ENCODE measurements at regions not wholly inside any gene's neighbourhood (a gene's known extent, or its start where the extent isn't known, plus 50 kb on each side); places are given as distances from the start of the nearest gene placed in this dataset.

DNA sequence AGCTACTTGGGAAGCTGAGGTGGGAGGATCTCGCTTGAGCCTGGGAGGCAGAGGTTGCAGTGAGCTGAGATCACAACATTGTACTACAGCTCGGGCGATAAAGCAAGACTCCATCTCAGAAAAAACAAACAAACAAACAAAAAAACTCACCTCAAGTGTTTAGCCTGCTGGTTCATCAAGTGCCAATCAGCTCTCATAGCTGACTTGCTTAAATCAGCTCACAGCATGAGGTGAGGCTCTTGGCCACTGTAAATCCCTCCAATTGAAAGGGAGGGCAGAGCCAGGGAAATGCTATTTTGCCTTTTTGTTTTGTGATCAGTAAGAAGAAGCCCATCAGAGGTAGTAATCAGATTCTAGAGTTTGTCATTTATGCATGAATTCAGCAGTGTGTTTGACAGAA lies 112.3 kb downstream of the RAB11FIP2 start:
- no peak for DNase-seq

DNA sequence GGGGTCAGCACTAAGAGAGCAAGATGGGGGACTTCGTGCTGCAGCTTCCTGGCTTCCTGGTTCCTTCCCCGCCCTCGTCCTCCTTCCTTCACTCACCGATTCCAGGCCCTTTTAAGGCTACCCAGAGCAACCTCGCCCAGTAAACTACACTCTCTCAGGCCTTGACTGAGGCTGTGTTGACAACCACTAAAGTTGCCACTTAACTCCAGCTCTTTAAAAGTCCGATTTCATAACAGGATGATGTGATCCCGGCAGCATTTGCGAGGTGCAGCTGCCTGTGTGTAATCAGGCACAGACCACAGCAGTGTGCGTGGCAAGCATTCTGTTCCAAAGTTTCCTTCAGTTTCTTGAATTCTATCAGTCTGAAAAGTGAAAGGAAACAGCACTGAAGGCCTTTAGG lies 110.6 kb downstream of the RAB11FIP2 start:
- no peak for DNase-seq

DNA sequence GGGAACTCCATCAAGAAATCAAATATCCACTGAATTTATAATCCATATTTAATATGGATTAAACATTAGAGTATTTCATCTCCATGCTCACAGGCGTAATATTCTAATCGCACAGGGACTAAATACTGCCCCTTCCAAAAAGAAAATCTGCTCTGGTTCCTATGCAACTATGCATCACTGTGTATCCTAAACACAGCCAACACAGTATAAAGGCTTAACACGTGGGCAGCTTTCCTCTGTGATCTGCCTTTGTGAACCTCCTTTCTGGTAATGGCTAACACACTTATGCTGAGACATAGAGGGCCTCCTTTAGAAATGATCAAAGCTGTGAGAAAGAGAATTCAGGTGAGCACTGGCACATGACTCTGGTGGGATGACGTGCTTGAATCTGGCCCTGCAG lies 110.2 kb downstream of the RAB11FIP2 start:
- DNase-seq: no peak

DNA sequence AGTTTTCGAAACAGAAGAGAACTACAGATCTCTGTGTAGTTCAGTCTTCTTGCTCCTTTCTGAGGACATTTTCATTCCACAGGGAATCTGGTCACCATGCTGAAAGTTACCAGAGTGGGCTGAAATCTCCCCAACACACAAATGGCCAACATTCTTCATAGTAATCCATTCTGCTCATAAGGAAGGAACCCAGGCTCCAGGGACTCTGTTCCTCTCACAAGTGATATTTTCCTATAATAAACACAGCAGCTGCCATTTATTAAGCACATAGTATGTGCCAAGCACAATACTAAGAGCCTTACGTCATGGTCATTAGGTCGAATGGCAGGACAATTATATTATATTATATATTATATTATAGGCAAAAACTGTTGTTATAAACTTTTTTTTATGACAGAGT lies 109.8 kb downstream of the RAB11FIP2 start:
- DNase-seq: no peak

DNA sequence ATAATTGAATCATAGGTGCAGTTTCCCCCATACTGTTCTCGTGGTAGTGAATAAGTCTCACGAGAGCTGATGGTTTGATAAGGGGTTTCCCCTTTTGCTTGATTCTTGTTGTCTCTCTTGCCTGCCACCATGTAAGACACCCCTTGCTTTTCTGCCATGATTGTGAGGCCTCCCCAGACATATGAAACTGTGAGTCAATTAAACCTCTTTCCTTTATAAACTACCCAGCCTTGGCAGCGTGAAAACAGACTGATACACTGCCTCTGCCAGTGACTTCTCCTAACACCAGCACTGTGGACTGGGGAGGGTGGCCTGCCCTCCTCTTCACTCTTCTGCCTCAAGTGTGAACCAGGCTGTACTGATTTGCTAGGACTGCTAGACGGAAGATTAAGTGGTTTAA lies 108.6 kb downstream of the RAB11FIP2 start:
- no peak for DNase-seq

DNA sequence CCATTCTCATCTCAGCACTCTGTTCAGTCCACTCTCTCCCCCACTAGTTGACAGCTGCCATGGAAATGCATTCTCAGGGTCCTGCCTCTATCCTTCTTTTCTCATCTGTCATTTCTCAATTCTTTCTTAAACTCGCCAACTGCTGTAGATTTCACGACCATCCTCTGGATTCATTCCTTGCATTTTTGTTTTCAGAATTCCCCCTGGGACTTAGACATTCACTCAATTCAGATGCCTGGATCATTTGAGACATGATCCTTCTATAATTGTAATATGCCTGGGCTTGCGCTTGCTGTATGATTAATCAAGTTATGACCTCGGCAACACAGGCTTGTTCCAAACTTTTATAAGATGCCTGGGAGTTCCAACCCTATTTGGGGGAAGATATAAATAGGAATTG lies 104.5 kb downstream of the RAB11FIP2 start:
- DNase-seq: no peak

DNA sequence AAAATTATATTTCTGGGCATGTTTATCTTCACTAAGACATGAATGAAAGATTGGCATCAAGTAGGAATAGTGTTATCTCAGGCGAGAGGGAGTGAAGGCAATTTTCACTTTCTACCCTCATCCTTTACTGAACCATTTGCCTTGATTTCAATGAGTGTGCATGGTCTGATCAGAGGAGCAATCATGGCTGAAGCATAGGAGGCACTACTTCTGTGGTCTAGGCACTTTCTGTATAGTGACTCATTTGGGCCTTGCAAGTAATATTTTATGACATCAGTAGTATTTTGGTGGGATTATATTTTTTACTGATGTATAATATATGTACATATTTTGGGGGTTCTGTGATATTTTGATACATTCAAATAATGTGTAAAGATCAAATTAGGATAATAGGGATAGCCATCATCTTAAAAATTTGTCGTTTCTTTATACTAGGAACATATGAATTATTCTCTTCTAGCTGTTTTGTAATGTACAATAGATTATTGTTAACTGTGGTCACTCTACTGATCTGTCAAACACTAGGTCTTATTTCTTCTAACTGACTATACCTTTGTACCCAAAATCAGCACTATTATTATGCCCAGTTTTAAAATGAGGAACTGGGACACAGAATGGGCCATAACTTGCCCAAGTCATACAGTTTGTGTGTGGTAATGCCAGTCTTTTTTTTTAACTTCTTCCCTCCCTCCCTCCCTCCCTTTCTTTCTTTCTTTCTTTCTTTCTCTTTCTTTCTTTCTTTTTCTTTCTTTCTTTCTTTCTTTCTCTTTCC lies 101.9 kb downstream of the RAB11FIP2 start:
- no peak for DNase-seq

DNA sequence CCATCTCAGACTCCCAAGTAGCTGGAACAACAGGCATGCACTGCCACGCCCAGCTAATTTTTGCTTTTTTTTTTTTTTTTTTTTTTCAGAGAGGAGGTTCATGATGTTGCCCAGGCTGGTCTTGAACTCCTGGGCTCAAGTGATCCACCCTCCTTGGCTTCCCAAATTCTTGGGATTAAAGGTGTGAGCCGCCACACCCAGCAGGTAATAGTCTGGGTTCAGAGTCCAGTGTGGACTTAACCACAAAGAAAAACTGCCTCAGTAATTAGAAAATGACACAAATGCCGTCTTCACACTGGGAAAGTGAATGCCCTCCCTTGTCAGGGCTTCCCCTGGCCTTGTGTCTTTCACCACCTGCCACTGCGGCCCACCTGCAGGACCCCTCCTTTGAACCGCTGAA lies 101.1 kb downstream of the RAB11FIP2 start:
- no peak for DNase-seq

DNA sequence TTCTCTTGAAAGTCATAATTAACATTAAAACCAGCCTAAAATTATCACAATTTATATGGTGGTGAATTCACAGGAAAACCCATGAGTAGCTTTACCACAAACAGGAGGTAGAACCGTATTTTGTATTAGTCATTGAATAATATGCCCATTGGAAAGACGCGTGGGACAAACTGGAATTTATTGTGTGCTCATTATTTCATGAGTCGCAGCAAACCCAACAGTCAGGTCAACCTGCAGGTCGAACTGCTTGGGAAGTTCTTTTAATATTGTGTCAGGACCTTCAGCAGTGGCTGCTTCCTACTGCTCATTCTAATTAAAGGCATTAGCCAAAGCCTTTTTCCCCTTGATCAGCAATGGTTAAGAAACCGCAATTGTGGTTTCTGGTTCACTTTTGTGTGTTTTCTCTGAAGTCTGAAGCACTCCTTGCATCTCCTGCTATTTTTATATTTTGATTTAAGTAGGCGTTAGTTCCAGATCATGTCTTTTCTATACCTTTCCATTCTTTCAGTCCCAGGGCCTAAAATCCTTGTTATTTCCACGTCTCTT lies 100.1 kb downstream of the RAB11FIP2 start:
- DNase-seq: no peak

DNA sequence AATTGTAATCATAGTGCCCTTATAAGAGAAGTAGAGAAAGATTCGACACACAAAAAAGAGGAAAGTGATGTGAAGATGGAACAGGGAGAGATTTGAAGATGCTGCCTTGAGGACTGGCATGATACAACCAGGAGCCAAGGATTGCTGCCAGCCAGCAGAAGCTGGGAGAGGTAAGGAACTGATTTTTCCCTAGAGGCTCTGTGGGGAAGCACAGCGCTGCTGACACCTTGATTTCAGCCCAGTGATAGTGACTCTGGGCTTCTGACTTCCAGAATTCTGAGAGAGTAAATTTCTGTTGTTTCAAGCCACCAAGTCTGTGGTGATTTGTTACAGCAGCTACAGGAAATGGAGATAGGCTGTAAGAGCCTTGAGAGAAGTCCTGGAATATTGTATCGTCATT lies 98.2 kb downstream of the RAB11FIP2 start:
- no peak for DNase-seq

DNA sequence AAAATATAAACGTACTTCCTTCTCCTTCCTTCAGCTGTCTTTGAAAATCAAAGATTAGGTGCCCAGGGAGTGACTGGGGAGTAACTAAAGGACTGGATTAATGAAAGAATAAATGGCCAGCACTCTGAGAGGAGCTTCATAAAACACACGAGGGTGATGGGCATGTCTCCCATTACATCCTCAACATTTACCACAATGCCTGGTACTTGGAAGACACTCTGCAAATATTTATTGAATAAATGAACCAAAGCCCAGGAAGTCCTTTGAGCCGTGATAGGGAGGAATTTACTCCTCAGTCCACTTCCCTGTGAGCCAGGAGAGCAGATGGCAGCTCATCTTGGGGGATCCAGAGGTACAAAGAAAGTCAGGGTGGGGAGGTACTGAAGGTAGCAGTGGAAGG lies 96.3 kb downstream of the RAB11FIP2 start:
- DNase-seq: no peak
